GM18867 (cell line): ENCODE measurements at regions not wholly inside any gene's neighbourhood (a gene's known extent, or its start where the extent isn't known, plus 50 kb on each side); places are given as distances from the start of the nearest gene placed in this dataset.
"Not testable (repeated sequence)": the region's sequence is repeated elsewhere in the genome, so short reads cannot be mapped to it uniquely, and the experiment has no call there.

ENCODE experiments used
- ATAC-seq: cut with Tn5 transposase; IDR thresholded peaks from one replicate; pipeline ENCODE4 v1.9.1; 2021; ENCODE audit warnings: mild to moderate bottlenecking, moderate library complexity; ENCODE audit not compliant: unreplicated experiment

GRCh38 chr10:130689743-130690626 is 553.8 kb downstream of the GLRX3 start:
- ATAC-seq: no peak

- no peak for ATAC-seq
Observed at GRCh38 chr10:130691776-130692175, 555.6 kb downstream of the GLRX3 start.

DNA sequence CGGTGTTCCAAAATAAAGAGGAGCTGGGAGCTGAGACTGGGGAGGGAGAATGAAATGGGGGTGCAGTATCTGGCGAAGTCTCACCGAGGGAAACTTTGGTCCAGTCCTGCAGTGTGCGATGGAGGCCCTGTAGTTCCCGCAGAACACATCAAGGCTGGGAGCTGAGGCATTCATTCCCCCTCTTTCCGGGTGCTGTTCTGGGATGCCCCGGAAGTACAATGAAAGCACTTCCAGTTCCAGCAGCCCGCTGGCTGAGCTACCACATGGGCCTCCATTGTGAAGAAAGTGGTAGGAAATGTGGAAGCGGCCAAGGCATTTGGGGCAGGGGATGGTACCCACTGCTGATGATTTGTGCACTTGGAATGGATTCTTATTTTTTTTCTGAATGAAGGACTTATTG is 560.7 kb downstream of the GLRX3 start:
- no peak for ATAC-seq

GRCh38 chr10:130707389-130707979 is 571.3 kb downstream of the GLRX3 start:
- no peak for ATAC-seq

- no peak for ATAC-seq
Observed at GRCh38 chr10:130708465-130709070, 572.4 kb downstream of the GLRX3 start.

- no peak for ATAC-seq
Observed at GRCh38 chr10:130709415-130709814, 573.2 kb downstream of the GLRX3 start.

DNA sequence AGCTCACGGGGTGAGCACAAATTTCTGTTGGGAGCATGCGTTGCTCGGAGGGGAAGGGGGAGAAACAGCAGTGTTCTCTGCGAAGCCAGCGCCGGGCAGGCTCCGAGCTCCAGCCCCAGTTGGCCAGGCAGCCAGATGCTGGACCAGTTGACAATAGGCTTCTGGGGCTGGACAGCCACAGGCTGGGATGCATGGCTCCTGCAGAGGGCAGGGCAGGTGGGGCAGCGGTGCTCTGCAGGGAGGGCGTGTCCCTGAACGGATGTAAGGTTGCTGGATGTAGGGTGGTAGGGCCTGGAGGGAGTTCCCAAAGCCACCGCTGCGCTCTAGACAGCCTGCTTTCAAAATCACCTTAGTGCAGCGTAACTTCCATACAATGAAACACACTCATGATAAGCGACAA is 574.9 kb downstream of the GLRX3 start:
- no peak for ATAC-seq

DNA sequence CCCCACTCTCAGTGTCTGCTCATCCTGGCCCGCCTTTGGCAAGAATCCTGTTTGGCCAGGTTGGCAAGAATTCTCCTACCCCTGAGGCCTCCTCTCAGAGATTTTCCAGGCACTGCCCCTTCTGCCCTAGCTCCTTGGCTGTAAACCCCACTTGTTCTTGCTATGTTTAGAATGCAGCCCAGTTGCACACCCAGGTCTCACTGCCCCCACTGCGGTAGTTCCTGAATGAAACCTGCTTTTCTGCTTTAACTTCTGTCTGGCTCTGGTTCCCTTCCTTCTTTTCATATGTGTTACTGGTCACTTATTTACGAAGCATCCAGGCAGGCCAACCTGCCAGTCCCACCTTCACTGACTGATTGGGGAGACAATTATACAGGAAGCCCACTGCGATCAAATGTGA is 576.9 kb downstream of the GLRX3 start:
- no peak for ATAC-seq

DNA sequence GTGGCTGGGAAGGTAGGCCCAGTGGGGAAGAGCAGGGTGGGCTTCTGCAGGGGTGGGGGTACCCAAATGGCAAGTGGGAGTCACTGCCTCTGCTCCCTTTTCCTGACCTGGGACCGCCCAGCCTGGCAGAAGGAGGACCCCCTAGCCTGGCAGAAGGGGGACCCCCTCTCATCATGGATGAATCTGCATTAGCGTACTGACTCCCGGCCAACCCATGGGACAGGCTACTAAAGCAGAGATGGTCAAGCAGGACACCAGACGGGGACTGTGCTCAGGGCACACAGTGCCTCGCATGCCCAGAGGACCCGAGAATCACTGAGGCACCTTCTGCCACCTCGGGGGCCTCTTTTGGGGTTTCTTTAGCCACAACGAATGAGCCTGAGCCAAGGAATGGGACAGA is 577.5 kb downstream of the GLRX3 start:
- no peak for ATAC-seq

- no peak for ATAC-seq
Observed at GRCh38 chr10:130714742-130715467, 578.7 kb downstream of the GLRX3 start.

- ATAC-seq: no peak
Observed at GRCh38 chr10:130715686-130716670, 579.8 kb downstream of the GLRX3 start.

GRCh38 chr10:130717083-130717482 is 580.9 kb downstream of the GLRX3 start:
- no peak for ATAC-seq

- not testable (repeated sequence) for ATAC-seq
Observed at GRCh38 chr10:130718744-130719447, 582.7 kb downstream of the GLRX3 start.

DNA sequence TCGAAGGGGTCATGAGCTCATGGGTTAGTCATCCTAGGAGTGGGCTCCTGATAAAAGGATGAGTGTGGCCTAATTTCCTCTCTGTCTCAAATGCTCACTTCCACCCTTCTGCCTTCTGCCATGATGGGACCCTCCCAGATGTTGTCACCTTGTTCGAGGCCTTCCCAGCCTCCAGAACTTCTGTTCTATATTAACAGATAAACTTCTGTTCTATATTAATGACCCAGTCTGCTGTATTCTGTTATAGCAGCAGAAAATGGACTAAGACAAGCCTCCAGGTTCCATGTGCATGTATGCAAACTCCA is 583.2 kb downstream of the GLRX3 start:
- no peak for ATAC-seq

- ATAC-seq: no peak
Observed at GRCh38 chr10:130720235-130720634, 584.0 kb downstream of the GLRX3 start.

DNA sequence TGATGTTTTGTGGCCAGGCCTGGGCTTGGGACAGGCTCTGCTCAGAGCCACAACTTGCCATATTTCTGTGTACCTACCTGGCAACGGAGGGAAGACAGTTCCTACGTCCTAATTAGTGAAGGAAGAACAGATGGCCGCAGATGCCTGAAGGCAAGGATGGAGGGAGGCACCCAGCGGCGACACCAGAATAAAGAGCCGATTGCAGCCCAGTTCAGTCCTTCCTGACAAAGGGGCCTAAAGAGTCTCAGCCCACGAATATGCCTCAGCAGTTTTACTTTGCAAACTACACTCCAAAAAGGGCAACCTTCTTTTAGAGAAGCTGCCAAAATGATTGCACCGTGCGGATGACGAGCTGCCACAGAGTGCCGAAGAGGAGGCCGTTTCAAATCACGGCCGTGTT is 585.8 kb downstream of the GLRX3 start:
- ATAC-seq: no peak

DNA sequence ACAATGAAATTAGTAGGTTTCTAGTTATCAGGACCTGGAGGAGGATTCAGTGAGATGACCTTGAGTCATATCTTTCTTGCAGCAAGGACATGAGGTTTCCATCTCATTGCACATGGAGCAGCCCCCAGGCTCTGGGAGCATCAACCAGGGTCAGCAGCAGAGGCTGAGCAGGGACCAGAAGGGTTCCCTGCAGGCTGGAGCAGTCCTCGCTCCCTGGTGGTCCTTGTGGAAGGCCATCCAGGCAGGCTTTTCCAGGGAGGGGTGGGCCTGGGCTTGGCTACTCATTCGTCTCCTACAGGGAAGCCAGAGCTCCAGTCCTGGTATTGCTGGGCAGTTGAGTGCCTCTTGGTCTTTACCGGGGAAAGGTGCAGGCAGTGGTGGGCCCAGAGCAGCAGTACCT is 587.5 kb downstream of the GLRX3 start:
- no peak for ATAC-seq

DNA sequence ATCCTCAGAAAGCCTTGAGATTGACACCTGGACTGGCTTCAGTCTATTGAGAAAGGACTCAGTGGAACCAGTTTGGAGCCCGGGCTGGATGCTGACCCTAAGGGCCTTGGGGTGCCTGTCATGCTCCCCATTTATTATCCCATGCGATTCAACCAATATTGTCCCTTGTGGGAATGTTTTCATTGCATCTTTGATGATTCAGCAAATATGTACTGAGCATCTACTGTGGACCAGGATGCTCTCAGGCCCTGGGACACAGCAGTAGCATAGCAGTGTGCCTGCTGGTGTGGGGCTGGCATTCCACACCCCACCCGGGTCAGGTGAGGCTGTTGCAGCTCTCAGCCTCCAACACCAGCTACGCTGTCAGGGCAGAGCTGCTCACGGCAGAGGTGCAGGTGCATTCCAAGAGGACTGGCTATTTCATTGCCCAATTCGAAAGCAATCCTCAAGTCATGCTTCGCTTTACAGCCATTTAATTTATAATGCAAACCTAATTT is 586.0 kb downstream of the TCERG1L start:
- ATAC-seq: no peak

- no peak for ATAC-seq
Observed at GRCh38 chr10:130726996-130727725, 584.4 kb downstream of the TCERG1L start.
